HG03095 (cell line): ENCODE measurements at regions not wholly inside any gene's neighbourhood (a gene's known extent, or its start where the extent isn't known, plus 50 kb on each side); places are given as distances from the start of the nearest gene placed in this dataset.
"Not testable (repeated sequence)": the region's sequence is repeated elsewhere in the genome, so short reads cannot be mapped to it uniquely, and the experiment has no call there.

ENCODE experiments used
- ATAC-seq: cut with Tn5 transposase; IDR thresholded peaks from one replicate; pipeline ENCODE4 v1.9.1; 2021; ENCODE audit warnings: moderate library complexity; ENCODE audit not compliant: unreplicated experiment

- no peak for ATAC-seq
Observed at GRCh38 chr9:124084087-124084486, 72.5 kb downstream of the LHX2 start.

GRCh38 chr9:124087226-124087625 is 75.7 kb downstream of the LHX2 start:
- no peak for ATAC-seq

- no peak for ATAC-seq
Observed at GRCh38 chr9:124088476-124088837, 76.9 kb downstream of the LHX2 start.

- ATAC-seq = not testable (repeated sequence)
Observed at GRCh38 chr9:124089631-124090488, 78.3 kb downstream of the LHX2 start.

- ATAC-seq = no peak
Observed at GRCh38 chr9:124098141-124098905, 86.8 kb downstream of the LHX2 start.

GRCh38 chr9:124099860-124100259 is 88.3 kb downstream of the LHX2 start:
- no peak for ATAC-seq

GRCh38 chr9:124101215-124101968 is 89.8 kb downstream of the LHX2 start:
- no peak for ATAC-seq

GRCh38 chr9:124101969-124102345 is 90.4 kb downstream of the LHX2 start:
- no peak for ATAC-seq

- no peak for ATAC-seq
Observed at GRCh38 chr9:124102363-124102762, 90.8 kb downstream of the LHX2 start.

GRCh38 chr9:124105266-124105665 is 93.7 kb downstream of the LHX2 start:
- no peak for ATAC-seq

- no peak for ATAC-seq
Observed at GRCh38 chr9:124108216-124108615, 96.6 kb downstream of the LHX2 start.

- ATAC-seq = no peak
Observed at GRCh38 chr9:124110307-124110915, 98.8 kb downstream of the LHX2 start.

- ATAC-seq = no peak
Observed at GRCh38 chr9:124116683-124117363, 105.3 kb downstream of the LHX2 start.

- no peak for ATAC-seq
Observed at GRCh38 chr9:124118894-124119293, 107.3 kb downstream of the LHX2 start.

- no peak for ATAC-seq
Observed at GRCh38 chr9:124120272-124120671, 108.7 kb downstream of the LHX2 start.

GRCh38 chr9:124121725-124122124 is 110.2 kb downstream of the LHX2 start:
- ATAC-seq = no peak

- ATAC-seq = no peak
Observed at GRCh38 chr9:124122321-124122720, 110.8 kb downstream of the LHX2 start.

GRCh38 chr9:124122813-124123462 is 111.4 kb downstream of the LHX2 start:
- no peak for ATAC-seq

- not testable (repeated sequence) for ATAC-seq
Observed at GRCh38 chr9:124123621-124124020, 112.1 kb downstream of the LHX2 start.
